WTC11 (cell line): ENCODE measurements at regions not wholly inside any gene's neighbourhood (a gene's known extent, or its start where the extent isn't known, plus 50 kb on each side); places are given as distances from the start of the nearest gene placed in this dataset.

Experiments used
- ATAC-seq: fragments of 200-7000 bp; cut with Tn5 transposase; 2 replicates; pipeline ENCODE4 v1.10.0; 2021; ENCODE audit warnings: mild to moderate bottlenecking, moderate library complexity
- CTCF ChIA-PET: fragments of 300-600 bp; sonication (Branson Sonifier 250); formaldehyde crosslinking; loops from one replicate; lab custom pipeline; 2021; ENCODE audit warnings: antibody characterized with exemption; lab: Charles Lee
- POLR2A ChIA-PET: fragments of 350-600 bp; sonication (Branson Sonifier 250); formaldehyde crosslinking; loops from one replicate; lab custom pipeline; 2021; ENCODE audit warnings: antibody characterized with exemption; lab: Charles Lee
- DNase-seq: peaks from one replicate; pipeline ENCODE4 v3.0.0; 2021; ENCODE audit warnings: low spot score
- H3K27ac Mint-ChIP-seq: 2 replicates; pipeline ENCODE4 v1.8.0; 2021; ENCODE audit warnings: mixed read lengths
- H3K27me3 Mint-ChIP-seq: 2 replicates; pipeline ENCODE4 v1.8.0; 2021; ENCODE audit warnings: low read depth, mild to moderate bottlenecking, moderate library complexity, mixed read lengths
- H3K36me3 Mint-ChIP-seq: 2 replicates; pipeline ENCODE4 v1.8.0; 2021; ENCODE audit warnings: mixed read lengths
- H3K4me1 Mint-ChIP-seq: 2 replicates; pipeline ENCODE4 v1.8.0; 2022; ENCODE audit warnings: mixed read lengths
- H3K4me3 Mint-ChIP-seq: 2 replicates; pipeline ENCODE4 v1.8.0; 2021; ENCODE audit warnings: mild to moderate bottlenecking, moderate library complexity, mixed read lengths
- H3K9me3 Mint-ChIP-seq: 2 replicates; pipeline ENCODE4 v1.8.0; 2021; ENCODE audit warnings: mixed read lengths
- AR ChIP-seq: fragments of 250-450 bp; sonication (Bioruptor Pico); IDR thresholded peaks from 2 replicates; pipeline ENCODE4 v1.9.0; 2021; ENCODE audit warnings: mild to moderate bottlenecking
- ATF1 ChIP-seq: sonication (generic); formaldehyde crosslinking; IDR thresholded peaks from 2 replicates; pipeline ENCODE4 v1.8.1; 2023; ENCODE audit warnings: mild to moderate bottlenecking, moderate library complexity, missing genetic modification reagents
- CBFB ChIP-seq: sonication (generic); formaldehyde crosslinking; IDR thresholded peaks from 2 replicates; pipeline ENCODE4 v1.8.1; 2022; ENCODE audit warnings: mild to moderate bottlenecking, low read depth, missing genetic modification reagents
- FOXP4 ChIP-seq: sonication (generic); formaldehyde crosslinking; IDR thresholded peaks from 2 replicates; pipeline ENCODE4 v1.8.0; 2022; ENCODE audit warnings: mild to moderate bottlenecking, missing genetic modification reagents
- JAZF1 ChIP-seq: fragments of 250-450 bp; sonication (Bioruptor Pico); IDR thresholded peaks from 2 replicates; pipeline ENCODE4 v1.9.0; 2021; ENCODE audit warnings: moderate library complexity, mild to moderate bottlenecking, inconsistent platforms
- MAX ChIP-seq: sonication (generic); formaldehyde crosslinking; IDR thresholded peaks from 2 replicates; pipeline ENCODE4 v1.8.0; 2022; ENCODE audit warnings: mild to moderate bottlenecking, missing genetic modification reagents
- MYBL2 ChIP-seq: sonication (generic); formaldehyde crosslinking; IDR thresholded peaks from 2 replicates; pipeline ENCODE4 v1.8.1; 2023; ENCODE audit warnings: mild to moderate bottlenecking, moderate library complexity, missing genetic modification reagents
- RELA ChIP-seq: sonication (generic); formaldehyde crosslinking; IDR thresholded peaks from 2 replicates; pipeline ENCODE4 v1.8.1; 2022; ENCODE audit warnings: missing genetic modification reagents, mild to moderate bottlenecking, borderline replicate concordance
- STAT6 ChIP-seq: sonication (generic); formaldehyde crosslinking; conservative IDR thresholded peaks from 2 replicates; pipeline ENCODE4 v1.8.1; 2023; ENCODE audit warnings: mild to moderate bottlenecking, low read depth, missing genetic modification reagents, moderate library complexity
- TEAD4 ChIP-seq: sonication (generic); formaldehyde crosslinking; IDR thresholded peaks from 2 replicates; pipeline ENCODE4 v1.8.0; 2022; ENCODE audit warnings: mild to moderate bottlenecking, missing genetic modification reagents
- USF2 ChIP-seq: sonication (generic); formaldehyde crosslinking; IDR thresholded peaks from 2 replicates; pipeline ENCODE4 v1.8.1; 2023; ENCODE audit warnings: mild to moderate bottlenecking, missing genetic modification reagents, moderate library complexity
- ZBTB21 ChIP-seq: sonication (generic); formaldehyde crosslinking; IDR thresholded peaks from 2 replicates; pipeline ENCODE4 v1.8.1; 2023; ENCODE audit warnings: mild to moderate bottlenecking, missing genetic modification reagents, borderline replicate concordance
- ZBTB43 ChIP-seq: sonication (generic); formaldehyde crosslinking; IDR thresholded peaks from 2 replicates; pipeline ENCODE4 v1.8.1; 2023; ENCODE audit warnings: mild to moderate bottlenecking, missing genetic modification reagents
- ZNF396 ChIP-seq: fragments of 250-450 bp; sonication (Bioruptor Pico); IDR thresholded peaks from 2 replicates; pipeline ENCODE4 v1.8.0; 2021; ENCODE audit warnings: mild to moderate bottlenecking, moderate library complexity, borderline replicate concordance
- ZNF423 ChIP-seq: fragments of 250-450 bp; sonication (Bioruptor Pico); IDR thresholded peaks from 2 replicates; pipeline ENCODE4 v2.1.2; 2022; ENCODE audit warnings: mild to moderate bottlenecking, moderate library complexity

- ChIA-PET POLR2A (no interaction called here), CTCF (interaction anchor here (1.1 to 1.3 kb wide), 2 partner anchors 10 to 14 kb away, joined by 3 read pairs; no protein-coding TSS in a partner anchor)
- Mint-ChIP-seq H3K27ac (no peak overlapping the region), H3K9me3 (no peaks in the 10 kb centered on the region), H3K27me3 (no peaks in the 10 kb centered on the region), H3K4me3 (no peak overlapping the region)
- no peak for ATAC-seq
- no peak for TF ChIP-seq JAZF1 (CRISPR knock-in tag)
- no peak for TF ChIP-seq TEAD4 (CRISPR knock-in tag)
- TF ChIP-seq STAT6 (CRISPR knock-in tag) = no peak
- TF ChIP-seq FOXP4 (CRISPR knock-in tag) = no peak
- no peak for TF ChIP-seq ZBTB21 (CRISPR knock-in tag)
- TF ChIP-seq USF2 = no peak
- no peak for TF ChIP-seq ATF1
- no peak for TF ChIP-seq CBFB (CRISPR knock-in tag)
- no peak for TF ChIP-seq ZNF423 (CRISPR knock-in tag)
- no peak for TF ChIP-seq RELA (CRISPR knock-in tag)
- no peak for TF ChIP-seq ZNF396 (CRISPR knock-in tag)
- TF ChIP-seq AR (CRISPR knock-in tag) = no peak
- no peak for TF ChIP-seq MAX (CRISPR knock-in tag)
- TF ChIP-seq MYBL2 = no peak
- no peak for TF ChIP-seq ZBTB43
- TF ChIP-seq, all 79 proteins: peak for 0
- Mint-ChIP-seq H3K36me3 (no peaks in the 10 kb centered on the region), H3K4me1 (peaks cover 5% of the 10 kb centered on the region; the same call in 1 of the 2 replicates)
- DNase-seq = no peak
Measured at GRCh38 chr2:7392076-7392787, 475.0 kb downstream of the RNF144A start.
